SK-N-SH treated with all-trans-retinoic acid at 6 μM for 48 hours (cell line): ENCODE measurements at regions not wholly inside any gene's neighbourhood (a gene's known extent, or its start where the extent isn't known, plus 50 kb on each side); places are given as distances from the start of the nearest gene placed in this dataset.

Experiments
- ATAC-seq: fragments of 200-7000 bp; cut with Tn5 transposase; 3 replicates; pipeline ENCODE4 v1.9.1; 2020; ENCODE audit warnings: mild to moderate bottlenecking, moderate library complexity
- ARNTL ChIP-seq: fragments of 450-650 bp; formaldehyde crosslinking; IDR thresholded peaks from 2 replicates; pipeline ENCODE4 v1.5.0; 2020; ENCODE audit warnings: low read depth, mild to moderate bottlenecking, moderate library complexity, borderline replicate concordance
- BACH2 ChIP-seq: fragments of 250-450 bp; sonication (Bioruptor Pico); IDR thresholded peaks from 2 replicates; pipeline ENCODE4 v1.9.0; 2021; ENCODE audit warnings: mild to moderate bottlenecking, borderline replicate concordance
- CSDC2 ChIP-seq: fragments of 250-450 bp; sonication (Bioruptor Pico); IDR thresholded peaks from 2 replicates; pipeline ENCODE4 v1.5.0; 2020; ENCODE audit warnings: mild to moderate bottlenecking, moderate library complexity
- CSRNP3 ChIP-seq: fragments of 250-450 bp; sonication (Bioruptor Pico); IDR thresholded peaks from 2 replicates; pipeline ENCODE4 v1.5.1; 2021; ENCODE audit warnings: mild to moderate bottlenecking, moderate library complexity
- ESRRG ChIP-seq: fragments of 250-450 bp; sonication (Bioruptor Pico); IDR thresholded peaks from 2 replicates; pipeline ENCODE4 v1.6.1; 2021; ENCODE audit warnings: mild to moderate bottlenecking
- GLIS3 ChIP-seq: fragments of 250-450 bp; sonication (Bioruptor Pico); IDR thresholded peaks from 2 replicates; pipeline ENCODE4 v1.5.0; 2020; ENCODE audit warnings: mild to moderate bottlenecking, moderate library complexity
- ISL1 ChIP-seq: fragments of 250-450 bp; sonication (Bioruptor Pico); IDR thresholded peaks from 2 replicates; pipeline ENCODE4 v2.1.2; 2022; ENCODE audit warnings: mild to moderate bottlenecking, moderate library complexity
- OSR1 ChIP-seq: fragments of 250-450 bp; sonication (Bioruptor Pico); IDR thresholded peaks from 2 replicates; pipeline ENCODE4 v1.8.0; 2022; ENCODE audit warnings: moderate library complexity, mild to moderate bottlenecking, inconsistent platforms
- PPARA ChIP-seq: fragments of 250-450 bp; sonication (Bioruptor Pico); IDR thresholded peaks from 2 replicates; pipeline ENCODE4 v1.5.0; 2020; ENCODE audit warnings: mild to moderate bottlenecking, borderline replicate concordance
- RARB ChIP-seq: fragments of 250-450 bp; sonication (Bioruptor Pico); IDR thresholded peaks from 2 replicates; pipeline ENCODE4 v1.8.0; 2021; ENCODE audit warnings: mild to moderate bottlenecking, moderate library complexity
- SNAI2 ChIP-seq: fragments of 250-450 bp; sonication (Bioruptor Pico); IDR thresholded peaks from 2 replicates; pipeline ENCODE4 v1.5.0; 2020; ENCODE audit warnings: mild to moderate bottlenecking, moderate library complexity
- TCF4 ChIP-seq: fragments of 250-450 bp; sonication (Bioruptor Pico); IDR thresholded peaks from 2 replicates; pipeline ENCODE4 v1.8.0; 2021; ENCODE audit warnings: mild to moderate bottlenecking, moderate library complexity, borderline replicate concordance
- TOX ChIP-seq: fragments of 250-450 bp; sonication (Bioruptor Pico); IDR thresholded peaks from 2 replicates; pipeline ENCODE4 v1.8.0; 2021; ENCODE audit warnings: mild to moderate bottlenecking, moderate library complexity, borderline replicate concordance
- TSHZ2 ChIP-seq: fragments of 250-450 bp; sonication (Bioruptor Pico); IDR thresholded peaks from 2 replicates; pipeline ENCODE4 v1.5.0; 2020; ENCODE audit warnings: mild to moderate bottlenecking, moderate library complexity
- ZC3H10 ChIP-seq: fragments of 250-450 bp; sonication (Bioruptor Pico); IDR thresholded peaks from 2 replicates; pipeline ENCODE4 v1.5.1; 2021; ENCODE audit warnings: mild to moderate bottlenecking, moderate library complexity
- ZFP3 ChIP-seq: fragments of 250-450 bp; sonication (Bioruptor Pico); IDR thresholded peaks from 2 replicates; pipeline ENCODE4 v1.5.0; 2020; ENCODE audit warnings: mild to moderate bottlenecking, moderate library complexity
- ZFP30 ChIP-seq: fragments of 450-650 bp; formaldehyde crosslinking; IDR thresholded peaks from 2 replicates; pipeline ENCODE4 v1.5.0; 2022; ENCODE audit warnings: mild to moderate bottlenecking, moderate library complexity
- ZNF565 ChIP-seq: fragments of 450-650 bp; formaldehyde crosslinking; conservative IDR thresholded peaks from 2 replicates; pipeline ENCODE4 v1.5.0; 2020; ENCODE audit warnings: low read depth, mild to moderate bottlenecking, moderate library complexity
- ZNF8 ChIP-seq: fragments of 450-650 bp; formaldehyde crosslinking; IDR thresholded peaks from 2 replicates; pipeline ENCODE4 v1.5.0; 2020; ENCODE audit warnings: mild to moderate bottlenecking, moderate library complexity
- TF ChIP-seq, protein P1 (sequence below): fragments of 250-450 bp; sonication (Bioruptor Pico); IDR thresholded peaks from 2 replicates; pipeline ENCODE4 v1.8.0; 2021; ENCODE audit warnings: low read depth, mild to moderate bottlenecking, moderate library complexity, borderline replicate concordance
- TF ChIP-seq, protein P2 (sequence below): fragments of 250-450 bp; sonication (Bioruptor Pico); IDR thresholded peaks from 2 replicates; pipeline ENCODE4 v1.5.1; 2020; ENCODE audit warnings: low read depth, mild to moderate bottlenecking, moderate library complexity

DNA sequence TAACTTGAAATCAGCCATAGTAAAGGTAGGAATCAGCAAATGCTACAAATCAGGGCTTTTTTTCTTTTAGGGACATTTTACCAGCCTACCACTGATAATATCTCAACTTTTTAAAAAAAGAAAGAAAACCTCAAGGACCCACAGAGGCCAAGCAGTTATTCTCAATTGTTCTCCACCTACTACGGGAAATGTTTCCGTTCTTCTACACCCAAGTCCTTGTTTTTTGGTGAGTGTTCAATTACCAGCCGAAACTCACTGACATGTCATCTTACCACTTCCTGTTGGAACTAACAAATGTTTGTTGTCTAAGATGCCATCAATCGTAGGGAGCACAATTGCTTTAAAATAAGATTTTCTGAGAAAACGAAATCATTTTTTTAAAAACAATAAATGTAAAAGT lies 50.2 kb upstream of the CDK1 start:
- no peak for ATAC-seq
- TF ChIP-seq ARNTL (no peak), GLIS3 (CRISPR knock-in tag) (no peak)
- TF ChIP-seq, all 23 proteins: peak for 0

DNA sequence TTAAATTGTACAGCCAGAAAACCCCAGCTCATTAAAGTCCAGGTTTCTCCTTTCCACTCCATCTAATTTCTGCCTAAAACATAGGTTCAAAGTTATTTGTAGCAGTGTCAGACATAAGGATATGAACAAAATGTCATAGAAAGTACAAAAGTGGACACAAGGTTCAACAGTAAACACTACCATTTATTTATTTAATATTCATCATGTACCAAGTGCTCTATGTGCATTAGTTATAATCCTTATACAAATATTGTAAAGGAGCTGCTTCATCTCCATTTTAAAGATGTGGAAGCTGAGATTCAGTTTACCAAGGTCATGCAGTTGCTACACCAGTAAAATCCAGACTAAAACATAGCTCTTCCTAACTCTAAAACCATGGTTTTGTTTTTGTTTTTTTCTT lies 52.0 kb upstream of the CDK1 start:
- no peak for TF ChIP-seq ZFP3
- no peak for TF ChIP-seq TCF4
- no peak for TF ChIP-seq ZC3H10 (CRISPR knock-in tag)
- TF ChIP-seq ISL1 (CRISPR knock-in tag) = no peak
- no peak for TF ChIP-seq ZNF565 (CRISPR knock-in tag)
- no peak for TF ChIP-seq RARB (CRISPR knock-in tag)
- no peak for TF ChIP-seq ESRRG (CRISPR knock-in tag)
- TF ChIP-seq ARNTL = no peak
- TF ChIP-seq, protein P1, sequence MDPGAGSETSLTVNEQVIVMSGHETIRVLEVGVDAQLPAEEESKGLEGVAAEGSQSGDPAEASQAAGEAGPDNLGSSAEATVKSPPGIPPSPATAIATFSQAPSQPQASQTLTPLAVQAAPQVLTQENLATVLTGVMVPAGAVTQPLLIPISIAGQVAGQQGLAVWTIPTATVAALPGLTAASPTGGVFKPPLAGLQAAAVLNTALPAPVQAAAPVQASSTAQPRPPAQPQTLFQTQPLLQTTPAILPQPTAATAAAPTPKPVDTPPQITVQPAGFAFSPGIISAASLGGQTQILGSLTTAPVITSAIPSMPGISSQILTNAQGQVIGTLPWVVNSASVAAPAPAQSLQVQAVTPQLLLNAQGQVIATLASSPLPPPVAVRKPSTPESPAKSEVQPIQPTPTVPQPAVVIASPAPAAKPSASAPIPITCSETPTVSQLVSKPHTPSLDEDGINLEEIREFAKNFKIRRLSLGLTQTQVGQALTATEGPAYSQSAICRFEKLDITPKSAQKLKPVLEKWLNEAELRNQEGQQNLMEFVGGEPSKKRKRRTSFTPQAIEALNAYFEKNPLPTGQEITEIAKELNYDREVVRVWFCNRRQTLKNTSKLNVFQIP (CRISPR knock-in tag) = no peak
- TF ChIP-seq SNAI2 = no peak
- no peak for TF ChIP-seq CSDC2
- no peak for TF ChIP-seq CSRNP3 (CRISPR knock-in tag)
- no peak for ATAC-seq

DNA sequence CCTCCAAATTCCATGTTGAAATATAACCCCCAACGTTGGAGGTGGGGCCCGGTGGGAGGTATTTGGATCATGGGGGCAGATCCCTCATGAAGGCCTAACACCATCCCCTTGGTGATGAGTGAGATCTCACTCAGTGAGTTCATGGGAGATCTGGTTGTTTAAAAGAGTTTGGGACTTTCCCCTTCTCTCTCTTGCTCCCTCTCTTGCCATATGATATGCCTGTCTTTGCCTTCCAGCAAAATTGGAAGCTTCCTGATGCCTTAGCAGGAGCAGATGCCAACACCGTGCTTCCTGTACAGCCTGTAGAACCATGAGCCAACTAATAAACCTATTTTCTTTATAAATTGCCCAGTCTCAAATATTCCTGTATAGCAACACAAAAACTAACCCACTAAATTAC lies 55.7 kb upstream of the CDK1 start:
- TF ChIP-seq ESRRG (CRISPR knock-in tag) (no peak), RARB (CRISPR knock-in tag) (no peak), CSRNP3 (CRISPR knock-in tag) (no peak), GLIS3 (CRISPR knock-in tag) (no peak), TCF4 (no peak), ISL1 (CRISPR knock-in tag) (no peak), ZC3H10 (CRISPR knock-in tag) (no peak)
- ATAC-seq = no peak

GRCh38 chr10:60719721-60720120 lies 58.6 kb upstream of the CDK1 start:
- ATAC-seq = no peak
- TF ChIP-seq ZFP30 (CRISPR knock-in tag) (no peak), TCF4 (no peak), ISL1 (CRISPR knock-in tag) (no peak), ZFP3 (no peak), BACH2 (CRISPR knock-in tag) (no peak), ZC3H10 (CRISPR knock-in tag) (no peak), PPARA (CRISPR knock-in tag) (no peak), ZNF565 (CRISPR knock-in tag) (no peak), SNAI2 (no peak), OSR1 (CRISPR knock-in tag) (no peak), CSRNP3 (CRISPR knock-in tag) (no peak), ZNF8 (CRISPR knock-in tag) (no peak), TOX (no peak), TSHZ2 (CRISPR knock-in tag) (no peak), RARB (CRISPR knock-in tag) (no peak), GLIS3 (CRISPR knock-in tag) (no peak)
- TF ChIP-seq, protein P1 (CRISPR knock-in tag) = no peak
- TF ChIP-seq, protein P2, sequence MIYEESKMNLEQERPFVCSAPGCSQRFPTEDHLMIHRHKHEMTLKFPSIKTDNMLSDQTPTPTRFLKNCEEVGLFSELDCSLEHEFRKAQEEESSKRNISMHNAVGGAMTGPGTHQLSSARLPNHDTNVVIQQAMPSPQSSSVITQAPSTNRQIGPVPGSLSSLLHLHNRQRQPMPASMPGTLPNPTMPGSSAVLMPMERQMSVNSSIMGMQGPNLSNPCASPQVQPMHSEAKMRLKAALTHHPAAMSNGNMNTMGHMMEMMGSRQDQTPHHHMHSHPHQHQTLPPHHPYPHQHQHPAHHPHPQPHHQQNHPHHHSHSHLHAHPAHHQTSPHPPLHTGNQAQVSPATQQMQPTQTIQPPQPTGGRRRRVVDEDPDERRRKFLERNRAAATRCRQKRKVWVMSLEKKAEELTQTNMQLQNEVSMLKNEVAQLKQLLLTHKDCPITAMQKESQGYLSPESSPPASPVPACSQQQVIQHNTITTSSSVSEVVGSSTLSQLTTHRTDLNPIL (CRISPR knock-in tag) = no peak
- TF ChIP-seq, all 23 proteins: peak for 0
